SK-N-SH treated with all-trans-retinoic acid at 6 μM for 48 hours (cell line): ENCODE measurements at regions not wholly inside any gene's neighbourhood (a gene's known extent, or its start where the extent isn't known, plus 50 kb on each side); places are given as distances from the start of the nearest gene placed in this dataset.

Source experiments
- CSDC2 ChIP-seq: fragments of 250-450 bp; sonication (Bioruptor Pico); IDR thresholded peaks from 2 replicates; pipeline ENCODE4 v1.5.0; 2020; ENCODE audit warnings: mild to moderate bottlenecking, moderate library complexity
- RARB ChIP-seq: fragments of 250-450 bp; sonication (Bioruptor Pico); IDR thresholded peaks from 2 replicates; pipeline ENCODE4 v1.8.0; 2021; ENCODE audit warnings: mild to moderate bottlenecking, moderate library complexity
- SNAI2 ChIP-seq: fragments of 250-450 bp; sonication (Bioruptor Pico); IDR thresholded peaks from 2 replicates; pipeline ENCODE4 v1.5.0; 2020; ENCODE audit warnings: mild to moderate bottlenecking, moderate library complexity
- TOX ChIP-seq: fragments of 250-450 bp; sonication (Bioruptor Pico); IDR thresholded peaks from 2 replicates; pipeline ENCODE4 v1.8.0; 2021; ENCODE audit warnings: mild to moderate bottlenecking, moderate library complexity, borderline replicate concordance
- ZFP30 ChIP-seq: fragments of 450-650 bp; formaldehyde crosslinking; IDR thresholded peaks from 2 replicates; pipeline ENCODE4 v1.5.0; 2022; ENCODE audit warnings: mild to moderate bottlenecking, moderate library complexity
- ZNF565 ChIP-seq: fragments of 450-650 bp; formaldehyde crosslinking; conservative IDR thresholded peaks from 2 replicates; pipeline ENCODE4 v1.5.0; 2020; ENCODE audit warnings: low read depth, mild to moderate bottlenecking, moderate library complexity

- TF ChIP-seq ZNF565 (CRISPR knock-in tag) (no peak), CSDC2 (CRISPR knock-in tag) (no peak), ZFP30 (CRISPR knock-in tag) (no peak), SNAI2 (no peak), TOX (CRISPR knock-in tag) (no peak), RARB (CRISPR knock-in tag) (no peak)
These were observed 549.4 kb upstream of the HS3ST5 start for GRCh38 chr6:114892211-114892610.
